ENCODE measurements at regions not wholly inside any gene's neighbourhood (a gene's known extent, or its start where the extent isn't known, plus 50 kb on each side); places are given as distances from the start of the nearest gene placed in this dataset.

- DNase-seq = peak; percentile 49
Measured at GRCh38 chr9:121550041-121550440, 50.4 kb upstream of the GGTA1 start.

- peak; percentile 70 for DNase-seq
Measured at GRCh38 chr9:121550569-121551512, 51.2 kb upstream of the GGTA1 start.

- DNase-seq = no peak
Measured at GRCh38 chr9:121551985-121552753, 52.5 kb upstream of the GGTA1 start.

- DNase-seq = no peak
Measured at GRCh38 chr9:121556082-121556481, 56.4 kb upstream of the GGTA1 start.

GRCh38 chr9:121556580-121556979, 56.9 kb upstream of the GGTA1 start:
- DNase-seq = no peak

GRCh38 chr9:121557581-121558447, 58.2 kb upstream of the GGTA1 start:
- DNase-seq = peak; percentile 63

GRCh38 chr9:121558473-121558872, 58.8 kb upstream of the GGTA1 start:
- DNase-seq = no peak

- DNase-seq = no peak
Measured at GRCh38 chr9:121559183-121559582, 59.5 kb upstream of the GGTA1 start.

- no peak for DNase-seq
Measured at GRCh38 chr9:121560921-121561320, 61.3 kb upstream of the GGTA1 start.

GRCh38 chr9:121561385-121562222, 62.0 kb upstream of the GGTA1 start:
- no peak for DNase-seq

GRCh38 chr9:121562301-121562700, 62.7 kb upstream of the GGTA1 start:
- no peak for DNase-seq

- no peak for DNase-seq
Measured at GRCh38 chr9:121563425-121563824, 63.8 kb upstream of the GGTA1 start.

GRCh38 chr9:121563881-121564460, 64.3 kb upstream of the GGTA1 start:
- no peak for DNase-seq

- DNase-seq = no peak
Measured at GRCh38 chr9:121564504-121565260, 65.0 kb upstream of the GGTA1 start.

- DNase-seq = no peak
Measured at GRCh38 chr9:121566481-121567465, 67.1 kb upstream of the GGTA1 start.

- no peak for DNase-seq
Measured at GRCh38 chr9:121567500-121568342, 68.1 kb upstream of the GGTA1 start.

GRCh38 chr9:121568343-121569265, 69.0 kb upstream of the GGTA1 start:
- no peak for DNase-seq
